ENCODE measurements at regions not wholly inside any gene's neighbourhood (a gene's known extent, or its start where the extent isn't known, plus 50 kb on each side); places are given as distances from the start of the nearest gene placed in this dataset.

DNA sequence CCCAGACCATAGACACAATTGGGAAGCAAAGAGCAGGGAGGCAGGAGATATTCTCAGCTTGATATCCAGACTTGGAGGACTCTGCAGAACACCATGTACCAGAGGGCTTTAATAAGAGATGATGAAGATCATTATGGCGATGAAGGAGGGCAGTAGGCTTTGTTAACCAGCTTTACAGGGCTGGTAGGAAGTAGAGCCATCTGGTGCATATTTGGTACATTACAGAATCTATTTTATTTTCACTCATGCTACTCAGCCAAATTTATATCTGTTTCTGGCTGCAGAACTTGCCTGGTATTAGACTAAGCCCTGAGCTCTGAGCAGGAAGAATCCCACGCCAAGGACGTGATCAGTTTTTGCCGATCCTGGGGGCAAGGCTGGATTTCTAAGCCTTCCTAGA lies 61.8 kb upstream of the SYT6 start:
- DNase-seq (ENCODE audit: extremely low read depth, low read depth) = no peak
- no peak overlapping the region for H3K4me3 ChIP-seq (replicated peaks; ENCODE audit: low read depth, low read length)
- TF ChIP-seq CTCF (IDR thresholded peaks at IDR 0.05; ENCODE audit: low read depth, low read length, missing control alignments) = no peak

- no peak for DNase-seq (ENCODE audit: extremely low read depth, low read depth)
- no peak for TF ChIP-seq CTCF (IDR thresholded peaks at IDR 0.05; ENCODE audit: low read depth, low read length, missing control alignments)
- no peak overlapping the region for H3K4me3 ChIP-seq (replicated peaks; ENCODE audit: low read depth, low read length)
Observed at GRCh38 chr1:114214016-114214415, 60.3 kb upstream of the SYT6 start.

DNA sequence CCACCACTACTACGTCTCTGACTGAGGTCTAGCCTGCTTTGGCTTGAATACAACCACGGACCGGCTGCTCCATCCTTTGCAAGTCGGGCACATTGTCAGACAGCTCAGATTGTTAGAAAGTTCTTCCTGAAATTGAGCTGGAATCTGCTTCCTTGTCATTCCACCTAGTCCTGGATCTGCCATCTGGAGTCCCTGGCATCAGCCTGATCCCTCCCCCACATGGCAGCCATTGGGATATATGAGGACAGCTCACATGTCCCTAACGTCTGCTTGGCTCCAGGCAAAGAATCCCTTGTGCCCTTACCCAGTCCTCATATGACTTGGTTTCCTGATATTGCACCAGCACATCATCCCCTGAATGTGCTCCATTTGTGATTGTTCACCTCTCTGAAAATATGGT lies 56.3 kb upstream of the SYT6 start:
- no peak overlapping the region for H3K4me3 ChIP-seq (replicated peaks; ENCODE audit: low read depth, low read length)
- TF ChIP-seq CTCF (IDR thresholded peaks at IDR 0.05; ENCODE audit: low read depth, low read length, missing control alignments) = no peak
- DNase-seq (ENCODE audit: extremely low read depth, low read depth) = no peak

GRCh38 chr1:114208714-114209113 lies 55.0 kb upstream of the SYT6 start:
- TF ChIP-seq CTCF (IDR thresholded peaks at IDR 0.05; ENCODE audit: low read depth, low read length, missing control alignments) = no peak
- no peak for DNase-seq (ENCODE audit: extremely low read depth, low read depth)
- no peak overlapping the region for H3K4me3 ChIP-seq (replicated peaks; ENCODE audit: low read depth, low read length)

- DNase-seq (ENCODE audit: extremely low read depth, low read depth) = no peak
- TF ChIP-seq CTCF (IDR thresholded peaks at IDR 0.05; ENCODE audit: low read depth, low read length, missing control alignments) = no peak
Observed at GRCh38 chr1:114208106-114208505, 54.4 kb upstream of the SYT6 start.

DNA sequence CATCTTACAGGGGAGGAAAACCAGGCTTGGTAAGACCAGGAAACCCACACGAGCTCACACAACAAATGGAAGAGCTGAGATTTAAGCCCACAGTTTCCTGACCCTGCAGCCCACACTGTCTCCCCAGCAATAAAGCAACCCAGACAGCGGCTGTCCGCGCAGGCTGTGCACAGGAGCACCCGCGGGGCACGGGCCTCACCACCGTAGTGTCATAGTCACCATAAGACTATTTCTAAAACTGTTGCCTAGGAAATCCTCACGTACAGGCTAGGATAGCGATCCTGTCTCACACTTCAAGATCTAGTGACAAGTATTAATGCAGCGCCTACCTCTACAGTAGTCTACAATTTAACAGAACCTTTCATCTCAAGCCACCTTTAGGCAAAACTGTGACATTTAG lies 54.0 kb upstream of the SYT6 start:
- no peak overlapping the region for H3K4me3 ChIP-seq (replicated peaks; ENCODE audit: low read depth, low read length)
- TF ChIP-seq CTCF (IDR thresholded peaks at IDR 0.05; ENCODE audit: low read depth, low read length, missing control alignments) = no peak
- DNase-seq (ENCODE audit: extremely low read depth, low read depth) = no peak

More at GRCh38 chr1:114208106-114208505, 54.4 kb upstream of the SYT6 start:
- H3K4me3 ChIP-seq (replicated peaks; ENCODE audit: low read depth, low read length) = no peak overlapping the region

GRCh38 chr1:114206392-114206791 lies 52.7 kb upstream of the SYT6 start:
- no peak overlapping the region for H3K4me3 ChIP-seq (replicated peaks; ENCODE audit: low read depth, low read length)
- no peak for TF ChIP-seq CTCF (IDR thresholded peaks at IDR 0.05; ENCODE audit: low read depth, low read length, missing control alignments)
- DNase-seq (ENCODE audit: extremely low read depth, low read depth) = no peak
